ENCODE measurements at regions not wholly inside any gene's neighbourhood (a gene's known extent, or its start where the extent isn't known, plus 50 kb on each side); places are given as distances from the start of the nearest gene placed in this dataset.

DNA sequence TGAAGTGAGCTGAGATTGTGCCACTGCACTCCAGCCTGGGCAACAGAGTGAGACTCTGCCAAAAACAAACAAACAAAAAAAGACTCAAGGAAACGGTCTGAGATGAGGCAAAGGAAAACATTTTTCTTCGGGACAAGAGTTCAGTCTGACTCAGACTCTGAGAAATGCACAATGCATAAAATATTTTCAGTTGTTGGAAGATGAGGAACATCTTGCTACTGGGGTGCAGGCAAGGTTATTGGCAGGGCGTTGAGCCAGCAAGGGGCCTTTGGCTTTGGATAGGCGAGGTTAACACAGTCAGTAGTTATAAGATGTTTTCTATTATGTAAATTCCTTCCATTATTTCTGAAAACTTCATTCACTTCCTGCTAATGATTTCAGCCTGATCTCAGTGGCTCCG is 96.1 kb upstream of the VCX start:
- H3K4me1 ChIP-seq (ENCODE audit: control insufficient read depth in 5 of 5, insufficient read depth in 5 of 5, low read length in 5 of 5): no peaks in the 10 kb centered on the region
- no peak overlapping the region for H3K4me3 ChIP-seq
- 65 to 79% methylated on average over 5 of the region's 5 CpGs for WGBS, 2 donors
- H3K27ac ChIP-seq (ENCODE audit: low read depth in 1 of 2, low read length in 1 of 2): no peak overlapping the region
- TF ChIP-seq, protein P1, sequence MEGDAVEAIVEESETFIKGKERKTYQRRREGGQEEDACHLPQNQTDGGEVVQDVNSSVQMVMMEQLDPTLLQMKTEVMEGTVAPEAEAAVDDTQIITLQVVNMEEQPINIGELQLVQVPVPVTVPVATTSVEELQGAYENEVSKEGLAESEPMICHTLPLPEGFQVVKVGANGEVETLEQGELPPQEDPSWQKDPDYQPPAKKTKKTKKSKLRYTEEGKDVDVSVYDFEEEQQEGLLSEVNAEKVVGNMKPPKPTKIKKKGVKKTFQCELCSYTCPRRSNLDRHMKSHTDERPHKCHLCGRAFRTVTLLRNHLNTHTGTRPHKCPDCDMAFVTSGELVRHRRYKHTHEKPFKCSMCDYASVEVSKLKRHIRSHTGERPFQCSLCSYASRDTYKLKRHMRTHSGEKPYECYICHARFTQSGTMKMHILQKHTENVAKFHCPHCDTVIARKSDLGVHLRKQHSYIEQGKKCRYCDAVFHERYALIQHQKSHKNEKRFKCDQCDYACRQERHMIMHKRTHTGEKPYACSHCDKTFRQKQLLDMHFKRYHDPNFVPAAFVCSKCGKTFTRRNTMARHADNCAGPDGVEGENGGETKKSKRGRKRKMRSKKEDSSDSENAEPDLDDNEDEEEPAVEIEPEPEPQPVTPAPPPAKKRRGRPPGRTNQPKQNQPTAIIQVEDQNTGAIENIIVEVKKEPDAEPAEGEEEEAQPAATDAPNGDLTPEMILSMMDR (IDR thresholded peaks at IDR 0.05; ENCODE audit: control extremely low read depth, extremely low read depth): no peak
- no peak overlapping the region for H3K9ac ChIP-seq (ENCODE audit: insufficient read depth in 1 of 2, low read length in 2 of 2)
- ATAC-seq (ENCODE audit: insufficient read depth, low FRiP score) (no peak), DNase-seq (no peak)
- H3K9me3 ChIP-seq (ENCODE audit: control insufficient read depth in 4 of 4, insufficient read depth in 3 of 4, low read length in 3 of 4): no peaks in the 10 kb centered on the region
- peaks cover 0 to 38% (median 8%) of the 10 kb centered on the region in 3 donors for H3K27me3 ChIP-seq (ENCODE audit: control insufficient read depth in 3 of 3, insufficient read depth in 3 of 3, low read length in 2 of 3)
- H3K36me3 ChIP-seq (ENCODE audit: control insufficient read depth in 4 of 4, insufficient read depth in 4 of 4, low read length in 4 of 4): no peaks in the 10 kb centered on the region

DNA sequence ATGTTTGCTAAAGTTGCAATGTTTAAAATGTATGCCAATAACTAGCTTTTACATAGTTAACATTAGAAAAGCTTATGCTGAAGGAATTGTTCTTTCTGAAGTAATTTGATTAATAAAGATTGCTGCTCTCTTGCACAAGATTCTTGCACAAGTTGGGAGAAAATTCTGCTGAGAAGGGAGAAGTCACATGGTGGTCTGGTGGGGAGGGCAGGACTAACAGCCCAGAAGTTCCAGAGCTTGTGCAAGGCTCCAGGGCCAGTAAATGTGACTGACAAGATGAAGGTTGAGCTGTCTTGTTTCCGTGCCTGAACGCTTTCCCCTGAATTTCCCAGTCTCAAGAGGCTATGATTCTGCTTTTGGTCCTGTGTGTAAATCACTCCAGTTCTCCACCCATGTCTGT is 112.9 kb upstream of the VCX start:
- H3K36me3 ChIP-seq (ENCODE audit: control insufficient read depth in 4 of 4, insufficient read depth in 4 of 4, low read length in 4 of 4): no peaks in the 10 kb centered on the region
- no peak for ATAC-seq (ENCODE audit: insufficient read depth, low FRiP score)
- H3K4me3 ChIP-seq: no peak overlapping the region
- H3K9me3 ChIP-seq (ENCODE audit: control insufficient read depth in 4 of 4, insufficient read depth in 3 of 4, low read length in 3 of 4): peaks cover 0 to 2% (median 0%) of the 10 kb centered on the region in 4 donors
- H3K4me1 ChIP-seq (ENCODE audit: control insufficient read depth in 5 of 5, insufficient read depth in 5 of 5, low read length in 5 of 5): no peaks in the 10 kb centered on the region
- DNase-seq: peak in 1 of 3 donors; percentile 4
- H3K9ac ChIP-seq (ENCODE audit: insufficient read depth in 1 of 2, low read length in 2 of 2): no peak overlapping the region
- H3K27me3 ChIP-seq (ENCODE audit: control insufficient read depth in 3 of 3, insufficient read depth in 3 of 3, low read length in 2 of 3): peaks cover 0 to 19% (median 12%) of the 10 kb centered on the region in 3 donors
- peak overlapping the region in 1 of 2 donors; percentile 17 for H3K27ac ChIP-seq (ENCODE audit: low read depth in 1 of 2, low read length in 1 of 2)
- TF ChIP-seq, protein P1 (IDR thresholded peaks at IDR 0.05; ENCODE audit: control extremely low read depth, extremely low read depth): no peak
- 58 to 70% methylated on average over 2 of the region's 2 CpGs for WGBS, 2 donors

GRCh38 chrX:7720519-7720918 is 122.5 kb upstream of the VCX start:
- H3K9ac ChIP-seq (ENCODE audit: insufficient read depth in 1 of 2, low read length in 2 of 2): no peak overlapping the region
- TF ChIP-seq, protein P1 (IDR thresholded peaks at IDR 0.05; ENCODE audit: control extremely low read depth, extremely low read depth): no peak
- no peak for DNase-seq
- H3K9me3 ChIP-seq (ENCODE audit: control insufficient read depth in 4 of 4, insufficient read depth in 3 of 4, low read length in 3 of 4): no peaks in the 10 kb centered on the region
- H3K4me3 ChIP-seq: no peak overlapping the region
- H3K27ac ChIP-seq (ENCODE audit: low read depth in 1 of 2, low read length in 1 of 2): no peak overlapping the region
- no peaks in the 10 kb centered on the region for H3K36me3 ChIP-seq (ENCODE audit: control insufficient read depth in 4 of 4, insufficient read depth in 4 of 4, low read length in 4 of 4)
- ATAC-seq (ENCODE audit: insufficient read depth, low FRiP score): no peak
- H3K4me1 ChIP-seq (ENCODE audit: control insufficient read depth in 5 of 5, insufficient read depth in 5 of 5, low read length in 5 of 5): no peaks in the 10 kb centered on the region
- peaks cover 0 to 48% (median 6%) of the 10 kb centered on the region in 3 donors for H3K27me3 ChIP-seq (ENCODE audit: control insufficient read depth in 3 of 3, insufficient read depth in 3 of 3, low read length in 2 of 3)

- no peak overlapping the region for H3K9ac ChIP-seq (ENCODE audit: insufficient read depth in 1 of 2, low read length in 2 of 2)
- no peaks in the 10 kb centered on the region for H3K36me3 ChIP-seq (ENCODE audit: control insufficient read depth in 4 of 4, insufficient read depth in 4 of 4, low read length in 4 of 4)
- peaks cover 0 to 1% (median 0%) of the 10 kb centered on the region in 5 donors for H3K4me1 ChIP-seq (ENCODE audit: control insufficient read depth in 5 of 5, insufficient read depth in 5 of 5, low read length in 5 of 5)
- TF ChIP-seq, protein P1 (IDR thresholded peaks at IDR 0.05; ENCODE audit: control extremely low read depth, extremely low read depth): no peak
- no peak for DNase-seq
- H3K4me3 ChIP-seq: no peak overlapping the region
- ATAC-seq (ENCODE audit: insufficient read depth, low FRiP score): no peak
- H3K27ac ChIP-seq (ENCODE audit: low read depth in 1 of 2, low read length in 1 of 2): no peak overlapping the region
- peaks cover 0 to 53% (median 15%) of the 10 kb centered on the region in 3 donors for H3K27me3 ChIP-seq (ENCODE audit: control insufficient read depth in 3 of 3, insufficient read depth in 3 of 3, low read length in 2 of 3)
- no peaks in the 10 kb centered on the region for H3K9me3 ChIP-seq (ENCODE audit: control insufficient read depth in 4 of 4, insufficient read depth in 3 of 4, low read length in 3 of 4)
- 13 to 20% methylated on average over 2 of the region's 2 CpGs for WGBS, 2 donors
Observed at GRCh38 chrX:7714351-7714750, 128.6 kb upstream of the VCX start.
